Left lung (tissue), 4 donors: ENCODE measurements at regions not wholly inside any gene's neighbourhood (a gene's known extent, or its start where the extent isn't known, plus 50 kb on each side); places are given as distances from the start of the nearest gene placed in this dataset.
"Not testable (repeated sequence)": the region's sequence is repeated elsewhere in the genome, so short reads cannot be mapped to it uniquely, and the experiment has no call there.

Source experiments
- ATAC-seq: fragments of 200-7000 bp; cut with Tn5 transposase; one replicate; pipeline ENCODE4 v1.9.1; 2020; ENCODE audit warnings: moderate library complexity
- DNase-seq, 4 donors: peaks; one replicate each; pipeline ENCODE4 v3.0.0-alpha.2; 2013 to 2020
- H3K27ac ChIP-seq, 2 donors: fragments of 200-600 bp; sonication (generic) in 1 of 2; one replicate each; pipeline versions ENCODE4 v1.5.0 to v1.8.0; 2020 to 2021
- H3K27me3 ChIP-seq, 2 donors: fragments of 200-600 bp; sonication (generic) in 1 of 2; one replicate each; pipeline versions ENCODE4 v1.5.0 to v1.8.0; 2020 to 2021
- H3K36me3 ChIP-seq, 2 donors: fragments of 200-600 bp; sonication (generic) in 1 of 2; one replicate each; pipeline versions ENCODE4 v1.5.0 to v1.8.0; 2020 to 2021
- H3K4me1 ChIP-seq, 2 donors: fragments of 200-600 bp; one replicate each; pipeline ENCODE4 v1.8.0; 2021
- H3K4me3 ChIP-seq, 2 donors: fragments of 200-600 bp; sonication (generic) in 1 of 2; one replicate each; pipeline versions ENCODE4 v1.5.0 to v1.8.0; 2020 to 2021; ENCODE audit warnings: mild to moderate bottlenecking in 1 of 2
- H3K9me3 ChIP-seq, 2 donors: fragments of 200-600 bp; sonication (generic) in 1 of 2; one replicate each; pipeline versions ENCODE4 v1.5.0 to v1.8.0; 2020 to 2021
- CTCF ChIP-seq, 2 donors: fragments of 200-600 bp; sonication (generic) in 1 of 2; IDR thresholded peaks; one replicate each; pipeline versions ENCODE4 v1.5.0 to v1.8.0; 2021; ENCODE audit warnings: antibody characterized with exemption in 2 of 2
- intact Hi-C, 2 donors: fragments of 100-400 bp; cut with DNase I; formaldehyde crosslinking; loops; one replicate each; pipeline versions ENCODE4 v1.11.2 to v1.14.2; 2022
- donor health status: DM: no; HTN: yes; CAD: no.
- donor health status: DM: no; HTN: no; CAD: no.

DNA sequence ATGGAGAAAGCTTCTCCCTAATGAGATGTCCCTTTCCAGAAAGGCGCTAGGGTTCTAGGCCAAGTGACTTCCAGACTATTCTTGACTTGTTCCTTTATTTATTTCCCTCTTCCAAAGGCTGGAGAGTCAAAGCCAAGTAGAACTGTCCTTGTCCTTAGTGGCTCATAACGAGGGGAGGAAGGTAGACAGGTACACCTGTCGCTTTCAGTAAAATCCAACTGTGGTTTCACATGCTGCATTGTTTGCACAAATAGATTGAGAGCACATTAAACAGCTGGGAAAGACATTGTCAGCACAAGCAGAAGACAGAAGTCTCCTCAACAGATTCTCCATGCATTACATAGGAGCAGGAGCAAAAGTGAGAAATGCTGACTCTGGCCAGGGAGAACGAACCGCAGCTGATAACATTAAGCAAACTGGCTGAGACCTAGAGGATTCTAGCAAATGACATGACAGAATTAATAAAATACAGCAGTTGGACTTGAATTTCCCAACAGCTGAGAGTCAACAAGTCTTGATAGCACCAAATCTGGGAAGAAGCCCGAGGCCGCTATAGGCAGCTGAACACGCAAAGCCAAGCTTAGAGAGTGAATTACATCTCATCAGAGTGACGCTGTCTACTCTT, 227.7 kb downstream of the TLE3 start:
- H3K36me3 ChIP-seq = no peaks in the 10 kb centered on the region
- H3K4me3 ChIP-seq = no peak overlapping the region
- no peak for TF ChIP-seq CTCF (IDR thresholded peaks at IDR 0.05)
- no peak overlapping the region for H3K27ac ChIP-seq
- ATAC-seq = no peak
- peaks cover 0 to 18% of the 10 kb centered on the region in 2 donors for H3K9me3 ChIP-seq
- peaks cover 0 to 5% of the 10 kb centered on the region in 2 donors for H3K27me3 ChIP-seq
- H3K4me1 ChIP-seq = no peaks in the 10 kb centered on the region
- intact Hi-C loops = no loop called here
- peak in 2 of 4 donors; percentile 70 to 84 for DNase-seq

DNA sequence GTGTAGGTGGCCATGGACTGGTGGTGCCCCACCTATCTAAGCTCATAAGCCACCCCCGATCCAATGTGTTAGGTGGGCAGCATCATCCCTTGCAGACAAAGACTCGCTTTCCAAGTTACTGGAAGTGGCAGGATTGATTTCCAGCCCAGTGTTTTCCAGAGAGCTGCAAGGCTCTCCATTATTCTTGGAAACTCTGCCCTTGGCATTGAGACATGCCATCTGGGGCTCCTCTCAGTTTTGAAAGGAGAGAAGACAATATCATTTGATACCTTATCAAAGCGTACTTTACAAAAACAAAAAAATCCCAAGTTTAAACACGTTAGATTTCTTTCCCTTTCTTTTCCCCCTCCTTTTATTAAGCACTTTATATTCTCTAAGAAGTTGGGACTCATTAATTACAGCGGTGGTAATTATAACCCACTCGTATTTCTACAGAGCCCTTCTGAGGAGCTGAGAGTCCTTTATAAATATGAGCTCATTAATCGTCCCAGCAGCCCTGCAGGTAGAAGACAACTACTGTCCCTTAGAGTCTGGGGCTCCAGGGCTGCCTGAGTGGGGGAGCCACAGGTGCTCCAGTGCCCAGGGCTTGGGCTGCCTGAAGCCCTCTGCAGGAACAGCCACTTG, 226.1 kb downstream of the TLE3 start:
- H3K4me3 ChIP-seq = no peak overlapping the region
- H3K4me1 ChIP-seq = no peaks in the 10 kb centered on the region
- intact Hi-C loops = no loop called here
- no peak overlapping the region for H3K27ac ChIP-seq
- no peak for DNase-seq
- no peak for TF ChIP-seq CTCF (IDR thresholded peaks at IDR 0.05)
- no peaks in the 10 kb centered on the region for H3K36me3 ChIP-seq
- H3K27me3 ChIP-seq = peaks cover 0 to 5% of the 10 kb centered on the region in 2 donors
- peaks cover 0 to 18% of the 10 kb centered on the region in 2 donors for H3K9me3 ChIP-seq
- no peak for ATAC-seq

DNA sequence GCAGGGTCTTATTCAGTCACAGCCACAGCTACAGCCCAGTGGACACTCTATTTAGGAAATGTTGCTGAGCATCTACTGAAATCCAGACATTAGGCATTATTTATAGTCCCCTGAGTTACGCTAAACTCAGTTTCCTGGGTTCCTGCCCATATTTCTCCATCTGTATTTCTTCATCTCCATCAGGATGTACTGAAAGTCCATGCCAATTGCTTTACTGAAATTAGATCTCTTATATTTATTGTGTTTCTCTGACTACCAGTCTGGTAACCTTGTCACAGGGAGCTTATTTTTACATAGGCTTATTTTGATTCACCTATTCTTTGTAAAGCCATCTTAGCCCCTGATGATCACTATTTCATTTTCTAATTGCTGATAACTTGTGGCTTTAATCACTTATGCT, 223.9 kb downstream of the TLE3 start:
- no peak overlapping the region for H3K4me3 ChIP-seq
- TF ChIP-seq CTCF (IDR thresholded peaks at IDR 0.05) = no peak
- no peaks in the 10 kb centered on the region for H3K36me3 ChIP-seq
- intact Hi-C loops = no loop called here
- H3K27ac ChIP-seq = no peak overlapping the region
- no peaks in the 10 kb centered on the region for H3K4me1 ChIP-seq
- ATAC-seq (no peak), DNase-seq (no peak)
- H3K27me3 ChIP-seq = peaks cover 0 to 5% of the 10 kb centered on the region in 2 donors
- H3K9me3 ChIP-seq = peaks cover 0 to 18% of the 10 kb centered on the region in 2 donors

GRCh38 chr15:69874321-69874720, 223.4 kb downstream of the TLE3 start:
- H3K36me3 ChIP-seq = no peaks in the 10 kb centered on the region
- no peak for TF ChIP-seq CTCF (IDR thresholded peaks at IDR 0.05)
- H3K4me3 ChIP-seq = no peak overlapping the region
- no peak overlapping the region for H3K27ac ChIP-seq
- H3K27me3 ChIP-seq = peaks cover 0 to 5% of the 10 kb centered on the region in 2 donors
- H3K9me3 ChIP-seq = peaks cover 0 to 18% of the 10 kb centered on the region in 2 donors
- H3K4me1 ChIP-seq = no peaks in the 10 kb centered on the region
- ATAC-seq (no peak), DNase-seq (no peak)
- intact Hi-C loops = no loop called here

DNA sequence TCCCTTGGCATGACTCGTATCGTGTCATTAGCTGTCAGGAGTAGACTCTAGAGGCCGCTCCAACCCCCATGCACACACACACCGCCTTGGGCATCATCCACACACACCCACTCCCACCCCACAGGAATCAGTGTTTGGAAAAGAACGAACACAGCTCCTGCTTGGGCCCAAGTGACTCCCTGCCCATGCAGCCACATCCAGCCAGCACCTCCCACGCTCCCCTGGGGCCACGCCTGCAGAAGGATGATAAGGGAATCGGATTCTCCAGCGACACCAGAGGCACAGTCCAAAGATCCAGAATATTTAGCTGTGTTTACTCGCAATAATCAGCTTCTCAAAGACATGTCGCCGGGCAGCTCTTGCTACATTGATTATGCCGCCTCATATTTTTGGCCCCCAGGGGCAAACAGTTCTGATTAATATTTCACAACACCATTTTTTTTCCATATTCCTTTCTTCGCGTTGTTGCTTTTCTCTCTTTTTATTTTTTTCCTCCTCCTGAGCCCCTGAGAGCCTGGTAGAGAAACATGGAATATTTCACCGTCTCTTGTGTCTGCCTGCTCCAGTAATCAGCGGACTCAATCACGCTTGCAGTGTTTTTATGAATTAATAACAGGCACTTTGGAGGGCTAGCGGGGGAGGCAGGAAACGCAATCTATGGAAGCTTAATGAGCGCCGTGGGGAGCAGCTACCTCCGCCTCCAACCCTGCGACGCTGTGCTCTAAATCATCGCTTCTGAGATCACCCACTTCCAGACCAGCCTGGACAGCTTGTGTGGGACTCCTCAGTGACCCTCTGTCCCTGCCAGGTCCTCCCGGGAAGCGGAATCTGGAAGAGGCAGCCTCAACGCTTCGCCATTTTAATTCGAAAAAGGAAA, 221.4 kb downstream of the TLE3 start:
- H3K36me3 ChIP-seq = no peaks in the 10 kb centered on the region
- H3K4me1 ChIP-seq = no peaks in the 10 kb centered on the region
- ATAC-seq (no peak), DNase-seq (no peak)
- no peak overlapping the region for H3K27ac ChIP-seq
- H3K4me3 ChIP-seq = no peak overlapping the region
- peaks cover 0 to 5% of the 10 kb centered on the region in 2 donors for H3K27me3 ChIP-seq
- TF ChIP-seq CTCF (IDR thresholded peaks at IDR 0.05) = no peak
- intact Hi-C loops = no loop called here
- H3K9me3 ChIP-seq = peaks cover 0 to 18% of the 10 kb centered on the region in 2 donors

- H3K4me1 ChIP-seq, H3K27ac ChIP-seq, H3K9me3 ChIP-seq, ATAC-seq, intact Hi-C loops, H3K36me3 ChIP-seq, H3K4me3 ChIP-seq, H3K27me3 ChIP-seq, DNase-seq: not testable (repeated sequence)
Observed at GRCh38 chr15:69879963-69880362, 217.8 kb downstream of the TLE3 start.
